SK-N-SH (cell line): ENCODE measurements at regions not wholly inside any gene's neighbourhood (a gene's known extent, or its start where the extent isn't known, plus 50 kb on each side); places are given as distances from the start of the nearest gene placed in this dataset.

Experiments
- CTCF ChIA-PET: fragments of 300-600, 350-600 bp; formaldehyde crosslinking; extraction: SDS; loops from one replicate; lab custom pipeline; 2021; lab: Yijun Ruan, JAX
- POLR2A ChIA-PET: fragments of 350-600 bp; sonication (Branson Sonifier 250); formaldehyde crosslinking; extraction: SDS; loops from one replicate; lab custom pipeline; 2020; ENCODE audit warnings: antibody characterized with exemption, inconsistent platforms; lab: Yijun Ruan, JAX
- DNase-seq: peaks from one replicate; pipeline ENCODE4 v3.0.0; 2012
- H2AFZ ChIP-seq: fragments of 200-600 bp; sonication (generic); 2 replicates; pipeline ENCODE4 v1.8.1; 2016; ENCODE audit warnings: antibody characterized with exemption, mild to moderate bottlenecking, low read depth
- H3F3A ChIP-seq: fragments of 200-600 bp; sonication (generic); replicated peaks from 2 replicates; pipeline ENCODE3; 2016; ENCODE audit warnings: antibody characterized with exemption, mild to moderate bottlenecking; ENCODE audit not compliant: insufficient read depth
- H3K27ac ChIP-seq, 2 experiments: fragments of 200-500 bp in 1 of 2; fragments of 200-600 bp in 1 of 2; sonication (Bioruptor generic) in 1 of 2; sonication (generic), shearing (Covaris generic) in 1 of 2; 2 replicates each; pipeline versions ENCODE4 v1.5.1 to v1.6.1; 2014 to 2016; ENCODE audit warnings: low read depth in 2 of 2, inconsistent platforms in 1 of 2, low read length in 1 of 2, mild to moderate bottlenecking in 1 of 2, mixed read lengths in 1 of 2
- H3K27me3 ChIP-seq: fragments of 200-600 bp; sonication (generic), shearing (Covaris generic); 2 replicates; pipeline ENCODE4 v1.6.1; 2016; ENCODE audit warnings: mixed run types; ENCODE audit not compliant: insufficient read depth
- H3K36me3 ChIP-seq, 2 experiments: fragments of 200-500 bp in 1 of 2; fragments of 200-600 bp in 1 of 2; sonication (Bioruptor generic) in 1 of 2; sonication (generic) in 1 of 2; replicated peaks in 1 of 2; 2 replicates each; pipeline versions ENCODE3 to v1.5.1; 2014 to 2016; ENCODE audit warnings: low read length in 1 of 2, mild to moderate bottlenecking in 1 of 2; ENCODE audit not compliant: insufficient read depth in 2 of 2, control insufficient read depth in 1 of 2
- H3K4me1 ChIP-seq, 2 experiments: fragments of 200-500 bp in 1 of 2; fragments of 200-600 bp in 1 of 2; sonication (Bioruptor generic) in 1 of 2; sonication (generic), shearing (Covaris generic) in 1 of 2; 2 replicates each; pipeline versions ENCODE4 v1.5.1 to v1.6.1; 2014 to 2016; ENCODE audit warnings: low read depth in 1 of 2, low read length in 1 of 2, mixed run types in 1 of 2; ENCODE audit not compliant: insufficient read depth in 2 of 2, control insufficient read depth in 1 of 2
- H3K4me2 ChIP-seq: fragments of 200-600 bp; sonication (generic), shearing (Covaris generic); 2 replicates; pipeline ENCODE4 v1.6.1; 2017; ENCODE audit warnings: mixed run types
- H3K4me3 ChIP-seq, 2 experiments: fragments of 200-500 bp in 1 of 2; fragments of 200-600 bp in 1 of 2; sonication (Bioruptor generic) in 1 of 2; sonication (generic), shearing (Covaris generic) in 1 of 2; 2 replicates each; pipeline versions ENCODE4 v1.5.1 to v1.8.1; 2014 to 2016; ENCODE audit warnings: low read depth in 2 of 2, inconsistent platforms in 1 of 2, low read length in 1 of 2, mild to moderate bottlenecking in 1 of 2, mixed read lengths in 1 of 2, moderate library complexity in 1 of 2
- H3K79me2 ChIP-seq: fragments of 200-600 bp; sonication (generic); 2 replicates; pipeline ENCODE4 v1.8.1; 2017; ENCODE audit warnings: mild to moderate bottlenecking; ENCODE audit not compliant: insufficient read depth
- H3K9ac ChIP-seq: fragments of 200-600 bp; sonication (generic); 2 replicates; pipeline ENCODE4 v1.6.1; 2017; ENCODE audit warnings: mixed run types
- H3K9me2 ChIP-seq: fragments of 200-600 bp; sonication (generic); 2 replicates; pipeline ENCODE4 v1.6.1; 2017; ENCODE audit warnings: mixed run types
- H3K9me3 ChIP-seq: fragments of 200-600 bp; sonication (generic); 2 replicates; pipeline ENCODE4 v1.6.1; 2017; ENCODE audit warnings: mixed run types, mild to moderate bottlenecking, moderate library complexity
- H4K20me1 ChIP-seq: fragments of 200-600 bp; sonication (generic); 2 replicates; pipeline ENCODE4 v1.6.1; 2017; ENCODE audit warnings: mild to moderate bottlenecking, mixed run types; ENCODE audit not compliant: insufficient read depth
- CHD2 ChIP-seq: fragments of 150-350 bp; IDR thresholded peaks from 2 replicates; pipeline ENCODE4 v1.6.1; 2018; ENCODE audit warnings: low read length; ENCODE audit not compliant: partially characterized antibody
- FOSL2 ChIP-seq: IDR thresholded peaks from 2 replicates; pipeline ENCODE4 v1.4.0; 2012; ENCODE audit warnings: low read depth, mild to moderate bottlenecking, moderate library complexity, borderline replicate concordance
- GATA2 ChIP-seq: sonication (generic); formaldehyde crosslinking; IDR thresholded peaks from 2 replicates; pipeline ENCODE4 v1.5.0; 2020; ENCODE audit warnings: mild to moderate bottlenecking, missing genetic modification reagents
- NFIC ChIP-seq: IDR thresholded peaks from 2 replicates; pipeline ENCODE4 v1.4.0; 2012; ENCODE audit warnings: borderline replicate concordance
- SMC3 ChIP-seq: IDR thresholded peaks from 2 replicates; pipeline ENCODE4 v1.6.1; 2012; ENCODE audit warnings: low read depth, low read length, improper control_type of control experiment
- WGBS: methylation state at CpG from one replicate; pipeline ENCODE4 v1.1.6; 2017; ENCODE audit warnings: low lambda C conversion rate; 5-methylcytosine and 5-hydroxymethylcytosine counted together
- TF ChIP-seq, protein P1 (sequence below): fragments of 150-350 bp; IDR thresholded peaks from 2 replicates; pipeline ENCODE4 v1.6.1; 2017; ENCODE audit warnings: antibody characterized with exemption, low read length, low read depth, borderline replicate concordance
- TF ChIP-seq, protein P2 (sequence below): IDR thresholded peaks from 2 replicates; pipeline ENCODE4 v1.4.0; 2012; ENCODE audit warnings: low read depth, borderline replicate concordance
- TF ChIP-seq, protein P3 (sequence below): IDR thresholded peaks from 2 replicates; pipeline ENCODE4 v1.6.1; 2012; ENCODE audit warnings: mild to moderate bottlenecking, low read depth, low read length, moderate library complexity
- TF ChIP-seq, protein P4 (sequence below): IDR thresholded peaks from 2 replicates; pipeline ENCODE4 v1.4.0; 2012; ENCODE audit warnings: low read depth, borderline replicate concordance

DNA sequence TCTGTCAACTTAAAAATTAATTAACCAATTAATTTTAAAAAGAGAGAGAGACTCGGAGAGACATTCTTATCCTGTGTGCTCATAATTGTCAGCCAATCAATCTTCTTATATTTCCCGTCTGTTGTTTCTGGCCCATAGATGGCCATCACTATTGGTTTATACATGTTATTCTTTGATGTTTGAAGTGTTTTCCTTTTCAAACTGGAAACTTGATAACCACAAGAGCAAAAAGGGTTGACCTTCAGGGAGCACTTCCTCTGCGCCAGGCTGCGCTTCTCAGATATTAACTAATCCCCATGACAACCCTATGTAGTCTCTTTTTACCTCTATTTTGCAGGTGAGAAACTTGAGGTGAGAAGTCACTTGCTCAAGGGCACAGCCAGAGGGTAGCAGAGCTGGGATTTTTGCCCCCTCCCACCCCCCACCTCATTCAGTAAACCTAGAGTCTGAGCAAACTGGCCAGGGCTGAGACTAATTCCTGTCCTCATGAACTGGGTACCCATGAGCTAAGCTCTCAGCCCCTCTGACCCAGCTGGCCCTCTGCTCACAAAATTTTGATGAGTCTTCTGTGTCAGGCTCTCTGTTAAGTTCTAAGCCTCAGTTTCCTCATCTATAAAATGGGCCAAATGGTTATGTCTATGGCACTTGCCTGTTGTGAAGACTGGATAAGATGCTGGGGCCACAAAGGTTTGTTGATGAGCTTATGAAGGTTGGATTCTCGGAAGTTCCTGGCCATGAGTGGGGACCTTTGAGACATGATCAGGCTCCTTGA is 86.0 kb upstream of the SH3PXD2B start:
- Histone ChIP-seq H3K27me3 (no peaks in the 10 kb centered on the region), H3K9ac (no peak overlapping the region), H3K9me3 (no peaks in the 10 kb centered on the region), H3K36me3 (no peaks in the 10 kb centered on the region), H3K4me1 (peaks cover 0 to 28% of the 10 kb centered on the region in 2 experiments; a peak in 2 of 4 replicates), H3K9me2 (no peaks in the 10 kb centered on the region), H3K4me2 (no peak overlapping the region), H4K20me1 (no peaks in the 10 kb centered on the region), H2AFZ (no peak overlapping the region), H3K4me3 (no peak overlapping the region), H3K79me2 (no peaks in the 10 kb centered on the region)
- 76% methylated on average over 5 of the region's 5 CpGs for WGBS
- CTCF ChIA-PET: interaction anchor here (2.5 to 2.9 kb wide), 2 partner anchors 61 to 156 kb away, joined by 8 to 10 read pairs; no protein-coding TSS in a partner anchor
- DNase-seq: no peak
- TF ChIP-seq, protein P1, sequence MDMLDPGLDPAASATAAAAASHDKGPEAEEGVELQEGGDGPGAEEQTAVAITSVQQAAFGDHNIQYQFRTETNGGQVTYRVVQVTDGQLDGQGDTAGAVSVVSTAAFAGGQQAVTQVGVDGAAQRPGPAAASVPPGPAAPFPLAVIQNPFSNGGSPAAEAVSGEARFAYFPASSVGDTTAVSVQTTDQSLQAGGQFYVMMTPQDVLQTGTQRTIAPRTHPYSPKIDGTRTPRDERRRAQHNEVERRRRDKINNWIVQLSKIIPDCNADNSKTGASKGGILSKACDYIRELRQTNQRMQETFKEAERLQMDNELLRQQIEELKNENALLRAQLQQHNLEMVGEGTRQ: no peak
- TF ChIP-seq FOSL2 (no peak), GATA2 (no peak), NFIC (no peak), CHD2 (no peak), SMC3 (no peak)
- TF ChIP-seq, protein P2, sequence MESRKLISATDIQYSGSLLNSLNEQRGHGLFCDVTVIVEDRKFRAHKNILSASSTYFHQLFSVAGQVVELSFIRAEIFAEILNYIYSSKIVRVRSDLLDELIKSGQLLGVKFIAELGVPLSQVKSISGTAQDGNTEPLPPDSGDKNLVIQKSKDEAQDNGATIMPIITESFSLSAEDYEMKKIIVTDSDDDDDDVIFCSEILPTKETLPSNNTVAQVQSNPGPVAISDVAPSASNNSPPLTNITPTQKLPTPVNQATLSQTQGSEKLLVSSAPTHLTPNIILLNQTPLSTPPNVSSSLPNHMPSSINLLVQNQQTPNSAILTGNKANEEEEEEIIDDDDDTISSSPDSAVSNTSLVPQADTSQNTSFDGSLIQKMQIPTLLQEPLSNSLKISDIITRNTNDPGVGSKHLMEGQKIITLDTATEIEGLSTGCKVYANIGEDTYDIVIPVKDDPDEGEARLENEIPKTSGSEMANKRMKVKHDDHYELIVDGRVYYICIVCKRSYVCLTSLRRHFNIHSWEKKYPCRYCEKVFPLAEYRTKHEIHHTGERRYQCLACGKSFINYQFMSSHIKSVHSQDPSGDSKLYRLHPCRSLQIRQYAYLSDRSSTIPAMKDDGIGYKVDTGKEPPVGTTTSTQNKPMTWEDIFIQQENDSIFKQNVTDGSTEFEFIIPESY: no peak
- TF ChIP-seq, protein P3, sequence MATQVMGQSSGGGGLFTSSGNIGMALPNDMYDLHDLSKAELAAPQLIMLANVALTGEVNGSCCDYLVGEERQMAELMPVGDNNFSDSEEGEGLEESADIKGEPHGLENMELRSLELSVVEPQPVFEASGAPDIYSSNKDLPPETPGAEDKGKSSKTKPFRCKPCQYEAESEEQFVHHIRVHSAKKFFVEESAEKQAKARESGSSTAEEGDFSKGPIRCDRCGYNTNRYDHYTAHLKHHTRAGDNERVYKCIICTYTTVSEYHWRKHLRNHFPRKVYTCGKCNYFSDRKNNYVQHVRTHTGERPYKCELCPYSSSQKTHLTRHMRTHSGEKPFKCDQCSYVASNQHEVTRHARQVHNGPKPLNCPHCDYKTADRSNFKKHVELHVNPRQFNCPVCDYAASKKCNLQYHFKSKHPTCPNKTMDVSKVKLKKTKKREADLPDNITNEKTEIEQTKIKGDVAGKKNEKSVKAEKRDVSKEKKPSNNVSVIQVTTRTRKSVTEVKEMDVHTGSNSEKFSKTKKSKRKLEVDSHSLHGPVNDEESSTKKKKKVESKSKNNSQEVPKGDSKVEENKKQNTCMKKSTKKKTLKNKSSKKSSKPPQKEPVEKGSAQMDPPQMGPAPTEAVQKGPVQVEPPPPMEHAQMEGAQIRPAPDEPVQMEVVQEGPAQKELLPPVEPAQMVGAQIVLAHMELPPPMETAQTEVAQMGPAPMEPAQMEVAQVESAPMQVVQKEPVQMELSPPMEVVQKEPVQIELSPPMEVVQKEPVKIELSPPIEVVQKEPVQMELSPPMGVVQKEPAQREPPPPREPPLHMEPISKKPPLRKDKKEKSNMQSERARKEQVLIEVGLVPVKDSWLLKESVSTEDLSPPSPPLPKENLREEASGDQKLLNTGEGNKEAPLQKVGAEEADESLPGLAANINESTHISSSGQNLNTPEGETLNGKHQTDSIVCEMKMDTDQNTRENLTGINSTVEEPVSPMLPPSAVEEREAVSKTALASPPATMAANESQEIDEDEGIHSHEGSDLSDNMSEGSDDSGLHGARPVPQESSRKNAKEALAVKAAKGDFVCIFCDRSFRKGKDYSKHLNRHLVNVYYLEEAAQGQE: no peak
- TF ChIP-seq, protein P4, sequence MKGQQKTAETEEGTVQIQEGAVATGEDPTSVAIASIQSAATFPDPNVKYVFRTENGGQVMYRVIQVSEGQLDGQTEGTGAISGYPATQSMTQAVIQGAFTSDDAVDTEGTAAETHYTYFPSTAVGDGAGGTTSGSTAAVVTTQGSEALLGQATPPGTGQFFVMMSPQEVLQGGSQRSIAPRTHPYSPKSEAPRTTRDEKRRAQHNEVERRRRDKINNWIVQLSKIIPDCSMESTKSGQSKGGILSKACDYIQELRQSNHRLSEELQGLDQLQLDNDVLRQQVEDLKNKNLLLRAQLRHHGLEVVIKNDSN: no peak
- TF ChIP-seq, all 33 proteins: peak for 0
- peak overlapping the region in 1 of 2 experiments; percentile 92; a peak in 2 of 4 replicates for H3K27ac ChIP-seq
- peaks cover 3% of the 10 kb centered on the region for H3F3A ChIP-seq
- POLR2A ChIA-PET: no interaction called here
